ENCODE measurements at regions not wholly inside any gene's neighbourhood (a gene's known extent, or its start where the extent isn't known, plus 50 kb on each side); places are given as distances from the start of the nearest gene placed in this dataset.
"Not testable (repeated sequence)": the region's sequence is repeated elsewhere in the genome, so short reads cannot be mapped to it uniquely, and the experiment has no call there.

DNA sequence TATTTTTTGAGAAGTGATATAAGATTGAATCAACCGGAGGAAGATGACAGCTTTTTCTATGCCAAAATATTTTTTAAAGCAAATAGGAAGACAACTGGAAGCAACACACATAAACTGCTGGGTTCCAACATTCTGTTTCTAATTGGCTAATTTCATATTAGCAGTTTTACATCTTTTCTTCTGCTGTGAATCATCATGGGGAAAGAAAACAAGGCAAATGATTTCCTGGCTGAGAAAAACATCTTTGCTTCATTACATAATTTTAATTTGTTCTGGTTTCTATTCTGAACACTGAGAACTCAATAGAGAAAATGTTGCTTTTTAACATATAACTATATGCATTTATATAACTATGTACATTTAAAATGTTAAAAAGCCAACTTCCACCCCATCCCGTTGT is 2518.5 kb downstream of the ARAP2 start:
- intact Hi-C loops (cut with micrococcal nuclease; ENCODE audit: unreplicated experiment) = no loop called here
- POLR2A ChIA-PET = no interaction called here
- Mint-ChIP-seq H3K27me3 (ENCODE audit: insufficient read depth, unreplicated experiment) (peaks cover 3% of the 10 kb centered on the region), H3K4me3 (ENCODE audit: unreplicated experiment) (no peak overlapping the region), H3K27ac (ENCODE audit: unreplicated experiment) (no peak overlapping the region), H3K36me3 (ENCODE audit: insufficient read depth, unreplicated experiment) (no peaks in the 10 kb centered on the region), H3K4me1 (ENCODE audit: low read depth, unreplicated experiment) (no peaks in the 10 kb centered on the region), H3K9me3 (ENCODE audit: unreplicated experiment) (peaks cover 3% of the 10 kb centered on the region)
- CTCF ChIA-PET = no interaction called here
- H3K4me1 ChIP-seq = no peaks in the 10 kb centered on the region
- TF ChIP-seq, protein P1, sequence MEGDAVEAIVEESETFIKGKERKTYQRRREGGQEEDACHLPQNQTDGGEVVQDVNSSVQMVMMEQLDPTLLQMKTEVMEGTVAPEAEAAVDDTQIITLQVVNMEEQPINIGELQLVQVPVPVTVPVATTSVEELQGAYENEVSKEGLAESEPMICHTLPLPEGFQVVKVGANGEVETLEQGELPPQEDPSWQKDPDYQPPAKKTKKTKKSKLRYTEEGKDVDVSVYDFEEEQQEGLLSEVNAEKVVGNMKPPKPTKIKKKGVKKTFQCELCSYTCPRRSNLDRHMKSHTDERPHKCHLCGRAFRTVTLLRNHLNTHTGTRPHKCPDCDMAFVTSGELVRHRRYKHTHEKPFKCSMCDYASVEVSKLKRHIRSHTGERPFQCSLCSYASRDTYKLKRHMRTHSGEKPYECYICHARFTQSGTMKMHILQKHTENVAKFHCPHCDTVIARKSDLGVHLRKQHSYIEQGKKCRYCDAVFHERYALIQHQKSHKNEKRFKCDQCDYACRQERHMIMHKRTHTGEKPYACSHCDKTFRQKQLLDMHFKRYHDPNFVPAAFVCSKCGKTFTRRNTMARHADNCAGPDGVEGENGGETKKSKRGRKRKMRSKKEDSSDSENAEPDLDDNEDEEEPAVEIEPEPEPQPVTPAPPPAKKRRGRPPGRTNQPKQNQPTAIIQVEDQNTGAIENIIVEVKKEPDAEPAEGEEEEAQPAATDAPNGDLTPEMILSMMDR (IDR thresholded peaks at IDR 0.05; ENCODE audit: insufficient read depth in 1 of 2, low read depth in 1 of 2, low read length in 1 of 2, severe bottlenecking in 1 of 2, unreplicated experiment in 1 of 2) = no peak
- H3K36me3 ChIP-seq (ENCODE audit: control insufficient read depth, insufficient read depth, low read length) = no peaks in the 10 kb centered on the region
- no TSS peak for BruUV-seq (replicated peaks)
- H3K27me3 ChIP-seq (replicated peaks; ENCODE audit: control insufficient read depth, insufficient read depth, low read length) = no peaks in the 10 kb centered on the region
- no peaks in the 10 kb centered on the region for H3K9me3 ChIP-seq
- no peak overlapping the region for H3K4me3 ChIP-seq (ENCODE audit: low read depth, low read length)
- DNase-seq = no peak

DNA sequence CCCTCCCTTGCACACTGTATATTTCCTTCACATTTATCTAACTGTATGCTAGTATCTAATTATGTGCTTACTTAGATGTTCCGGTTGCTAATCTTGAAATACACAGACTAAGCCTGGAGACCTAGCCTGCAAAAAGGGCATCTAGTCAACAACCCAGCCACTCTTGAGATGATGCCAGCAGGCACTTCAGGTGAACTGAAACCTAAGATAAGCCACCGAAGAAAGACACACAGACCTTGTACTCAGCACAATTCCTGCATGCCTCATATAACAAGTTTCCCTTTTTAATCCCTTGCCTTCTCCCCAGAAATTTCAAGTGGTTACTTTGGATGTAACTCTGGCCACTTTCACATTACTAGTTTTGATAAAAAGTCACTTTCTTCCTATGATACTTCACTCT is 2506.6 kb downstream of the ARAP2 start:
- no TSS peak for BruUV-seq (replicated peaks)
- CTCF ChIA-PET = no interaction called here

DNA sequence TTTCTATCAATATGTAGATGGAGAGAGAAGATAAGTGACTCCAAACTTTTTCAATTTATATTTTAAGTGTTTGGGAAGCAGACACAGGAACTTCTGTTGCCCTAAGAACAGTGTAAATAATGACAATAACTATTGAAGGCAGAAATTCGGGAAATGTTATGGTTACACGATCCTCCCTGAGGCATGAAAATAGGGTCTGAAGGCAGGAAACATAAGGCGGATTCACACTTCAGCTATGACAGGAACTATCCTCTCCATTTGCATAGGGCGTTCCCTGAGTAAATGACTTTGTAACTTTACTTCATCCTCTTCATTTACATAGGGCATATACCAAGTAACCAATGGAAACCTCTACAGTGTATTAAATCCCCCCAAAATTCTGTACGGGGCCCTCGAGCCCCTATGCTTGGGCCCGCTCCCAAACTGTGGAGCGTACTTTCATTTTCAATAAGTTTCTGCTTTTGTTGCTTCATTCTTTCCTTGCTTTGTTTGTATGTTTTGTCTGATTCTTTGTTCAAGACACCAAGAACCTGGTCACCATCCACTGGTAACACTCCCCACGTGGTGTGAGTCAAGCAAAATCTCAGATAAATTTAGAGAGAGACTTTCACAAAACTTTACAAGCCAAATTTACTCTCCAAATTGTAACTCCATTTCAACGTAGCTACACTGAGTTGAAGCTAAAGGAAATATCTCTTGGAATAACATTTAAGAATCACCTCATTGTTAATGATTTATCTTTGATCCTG is 2504.3 kb downstream of the ARAP2 start:
- ChIA-PET CTCF (no interaction called here), POLR2A (no interaction called here)
- intact Hi-C loops (cut with micrococcal nuclease; ENCODE audit: unreplicated experiment) = no loop called here
- peaks cover 9% of the 10 kb centered on the region for H3K9me3 Mint-ChIP-seq (ENCODE audit: unreplicated experiment)
- no peak overlapping the region for H3K27ac Mint-ChIP-seq (ENCODE audit: unreplicated experiment)
- H3K27me3 Mint-ChIP-seq (ENCODE audit: insufficient read depth, unreplicated experiment) = no peaks in the 10 kb centered on the region
- TF ChIP-seq, protein P1 (IDR thresholded peaks at IDR 0.05; ENCODE audit: insufficient read depth in 1 of 2, low read depth in 1 of 2, low read length in 1 of 2, severe bottlenecking in 1 of 2, unreplicated experiment in 1 of 2) = no peak
- H3K9me3 ChIP-seq = no peaks in the 10 kb centered on the region
- no peak overlapping the region for H3K4me3 Mint-ChIP-seq (ENCODE audit: unreplicated experiment)
- no TSS peak for BruUV-seq (replicated peaks)
- H3K27me3 ChIP-seq (replicated peaks; ENCODE audit: control insufficient read depth, insufficient read depth, low read length) = no peaks in the 10 kb centered on the region
- H3K4me1 Mint-ChIP-seq (ENCODE audit: low read depth, unreplicated experiment) = peaks cover 7% of the 10 kb centered on the region
- no peaks in the 10 kb centered on the region for H3K4me1 ChIP-seq
- H3K4me3 ChIP-seq (ENCODE audit: low read depth, low read length) = no peak overlapping the region
- H3K36me3 ChIP-seq (ENCODE audit: control insufficient read depth, insufficient read depth, low read length) = no peaks in the 10 kb centered on the region
- no peak for DNase-seq
- no peaks in the 10 kb centered on the region for H3K36me3 Mint-ChIP-seq (ENCODE audit: insufficient read depth, unreplicated experiment)

More for the DNA sequence above, 2506.6 kb downstream of the ARAP2 start:
- no peaks in the 10 kb centered on the region for H3K9me3 ChIP-seq
- no peak overlapping the region for H3K4me3 Mint-ChIP-seq (ENCODE audit: unreplicated experiment)
- H3K4me1 ChIP-seq = no peaks in the 10 kb centered on the region
- H3K4me1 Mint-ChIP-seq (ENCODE audit: low read depth, unreplicated experiment) = peaks cover 7% of the 10 kb centered on the region
- H3K4me3 ChIP-seq (ENCODE audit: low read depth, low read length) = no peak overlapping the region
- no peak for DNase-seq
- H3K9me3 Mint-ChIP-seq (ENCODE audit: unreplicated experiment) = no peaks in the 10 kb centered on the region
- no peaks in the 10 kb centered on the region for H3K36me3 ChIP-seq (ENCODE audit: control insufficient read depth, insufficient read depth, low read length)
- POLR2A ChIA-PET = no interaction called here
- no peaks in the 10 kb centered on the region for H3K27me3 Mint-ChIP-seq (ENCODE audit: insufficient read depth, unreplicated experiment)
- no peak overlapping the region for H3K27ac Mint-ChIP-seq (ENCODE audit: unreplicated experiment)
- no peaks in the 10 kb centered on the region for H3K36me3 Mint-ChIP-seq (ENCODE audit: insufficient read depth, unreplicated experiment)
- TF ChIP-seq, protein P1 (IDR thresholded peaks at IDR 0.05; ENCODE audit: insufficient read depth in 1 of 2, low read depth in 1 of 2, low read length in 1 of 2, severe bottlenecking in 1 of 2, unreplicated experiment in 1 of 2) = no peak
- intact Hi-C loops (cut with micrococcal nuclease; ENCODE audit: unreplicated experiment) = no loop called here
- H3K27me3 ChIP-seq (replicated peaks; ENCODE audit: control insufficient read depth, insufficient read depth, low read length) = no peaks in the 10 kb centered on the region

DNA sequence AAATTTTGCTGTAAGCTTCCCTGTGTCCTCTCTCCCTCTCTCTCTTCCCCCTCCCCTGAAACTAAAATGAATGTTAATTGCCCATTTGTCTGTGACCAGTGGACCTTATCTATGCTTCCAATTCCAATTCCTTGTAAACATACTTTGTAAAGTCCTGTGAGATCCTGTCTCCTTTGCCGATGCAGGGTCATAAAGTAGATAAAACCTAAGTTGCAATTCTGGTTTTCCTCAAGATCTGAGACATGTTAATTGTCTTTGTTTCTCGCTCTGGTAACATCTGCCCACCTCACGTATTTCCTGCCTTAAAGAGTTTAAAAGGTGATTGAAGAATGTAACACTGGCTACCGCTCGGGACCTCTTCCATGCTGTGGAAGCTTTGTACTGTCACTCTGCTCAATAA is 2503.4 kb downstream of the ARAP2 start:
- H3K36me3 Mint-ChIP-seq (ENCODE audit: insufficient read depth, unreplicated experiment); intact Hi-C loops (cut with micrococcal nuclease; ENCODE audit: unreplicated experiment); H3K4me1 Mint-ChIP-seq (ENCODE audit: low read depth, unreplicated experiment); H3K9me3 Mint-ChIP-seq (ENCODE audit: unreplicated experiment); DNase-seq; CTCF ChIA-PET; H3K27ac Mint-ChIP-seq (ENCODE audit: unreplicated experiment); H3K27me3 ChIP-seq (replicated peaks; ENCODE audit: control insufficient read depth, insufficient read depth, low read length); BruUV-seq (replicated peaks); POLR2A ChIA-PET; H3K4me3 Mint-ChIP-seq (ENCODE audit: unreplicated experiment); H3K9me3 ChIP-seq; H3K36me3 ChIP-seq (ENCODE audit: control insufficient read depth, insufficient read depth, low read length); H3K4me3 ChIP-seq (ENCODE audit: low read depth, low read length); H3K4me1 ChIP-seq; H3K27me3 Mint-ChIP-seq (ENCODE audit: insufficient read depth, unreplicated experiment): not testable (repeated sequence)

All from Caco-2 (cell line).